Endothelial cell of umbilical vein (primary cell): ENCODE measurements at regions not wholly inside any gene's neighbourhood (a gene's known extent, or its start where the extent isn't known, plus 50 kb on each side); places are given as distances from the start of the nearest gene placed in this dataset.

Source experiments
- BruUV-seq: library from RNA; stranded (reverse); fragments of 400-500 nt; replicated peaks from 2 replicates; lab custom pipeline; 2021; lab: Mats Ljungman, UMichigan
- CTCF ChIA-PET: fragments of 300-600, 350-600 bp; sonication (Branson Sonifier 250); formaldehyde crosslinking; loops from one replicate; lab custom pipeline; 2021; ENCODE audit warnings: antibody characterized with exemption, inconsistent platforms; lab: Charles Lee
- POLR2A ChIA-PET: fragments of 300-600, 350-600 bp; sonication (Branson Sonifier 250); formaldehyde crosslinking; loops from one replicate; lab custom pipeline; 2021; ENCODE audit warnings: antibody characterized with exemption, inconsistent platforms; lab: Charles Lee
- DNase-seq: peaks from one replicate; pipeline ENCODE4 v3.0.0-alpha.2; 2011; ENCODE audit warnings: low read depth, low spot score
- FAIRE-seq: peaks from 2 replicates; lab custom pipeline; 2011; peaks lifted over from hg19 to GRCh38; lab: Jason Lieb, UNC
- H2AFZ ChIP-seq: 2 replicates; pipeline ENCODE4 v1.6.0; 2012; ENCODE audit warnings: low read depth, low read length, control low read depth, inconsistent platforms
- H3K27ac ChIP-seq: 2 replicates; pipeline ENCODE4 v1.5.1; 2011; ENCODE audit warnings: low read depth, mild to moderate bottlenecking, control low read depth, low read length, moderate library complexity; ENCODE audit not compliant: insufficient read depth
- H3K27me3 ChIP-seq, 2 experiments: 2 replicates each; pipeline versions ENCODE4 v1.6.0 to v1.6.1; 2011; ENCODE audit warnings: low read length in 2 of 2, mixed read lengths in 1 of 2; ENCODE audit not compliant: control insufficient read depth in 2 of 2, insufficient read depth in 2 of 2
- H3K36me3 ChIP-seq, 2 experiments: 2 replicates in 1 of 2; 3 replicates in 1 of 2; pipeline ENCODE4 v1.5.1; 2011; ENCODE audit warnings: low read length in 2 of 2, mild to moderate bottlenecking in 1 of 2, moderate library complexity in 1 of 2; ENCODE audit not compliant: control insufficient read depth in 2 of 2, insufficient read depth in 2 of 2; ENCODE audit errors: extremely low read depth in 1 of 2
- H3K4me1 ChIP-seq: 3 replicates; pipeline ENCODE4 v1.5.1; 2011; ENCODE audit warnings: mild to moderate bottlenecking, low read length; ENCODE audit not compliant: control insufficient read depth, insufficient read depth; ENCODE audit errors: extremely low read depth
- H3K4me2 ChIP-seq: 2 replicates; pipeline ENCODE4 v1.6.1; 2011; ENCODE audit warnings: low read length, control low read depth, mixed read lengths; ENCODE audit not compliant: insufficient read depth
- H3K4me3 ChIP-seq, 3 experiments: fragments of 200-600 bp in 1 of 3; sonication (generic), shearing (Covaris generic) in 1 of 3; replicated peaks in 1 of 3; 2 replicates each; pipeline ENCODE4 v1.5.1; 2011 to 2016; ENCODE audit warnings: control low read depth in 3 of 3, low read length in 3 of 3, mild to moderate bottlenecking in 2 of 3, inconsistent platforms in 1 of 3, low read depth in 1 of 3, moderate library complexity in 1 of 3; ENCODE audit not compliant: insufficient read depth in 1 of 3
- H3K79me2 ChIP-seq: 2 replicates; pipeline ENCODE4 v1.6.0; 2012; ENCODE audit warnings: low read length, inconsistent platforms; ENCODE audit not compliant: control insufficient read depth, insufficient read depth
- H3K9ac ChIP-seq: replicated peaks from 2 replicates; pipeline ENCODE3; 2011; ENCODE audit warnings: low read length, control low read depth; ENCODE audit not compliant: insufficient read depth; ENCODE audit errors: extremely low read depth
- H3K9me1 ChIP-seq: replicated peaks from 3 replicates; pipeline ENCODE4 v1.6.0; 2011; ENCODE audit warnings: mild to moderate bottlenecking, low read length; ENCODE audit not compliant: control insufficient read depth, insufficient read depth; ENCODE audit errors: extremely low read depth
- H3K9me3 ChIP-seq: replicated peaks from 2 replicates; pipeline ENCODE4 v1.5.1; 2012; ENCODE audit warnings: low read length, inconsistent platforms; ENCODE audit not compliant: control insufficient read depth, insufficient read depth
- H4K20me1 ChIP-seq: replicated peaks from 2 replicates; pipeline ENCODE3; 2011; ENCODE audit warnings: mild to moderate bottlenecking, low read length; ENCODE audit not compliant: control insufficient read depth, insufficient read depth; ENCODE audit errors: extremely low read depth
- CTCF ChIP-seq, 2 donors: IDR thresholded peaks; 1 replicate in 1 of 2; 2 replicates in 1 of 2; pipeline ENCODE4 v1.5.1; 2011; ENCODE audit warnings: low read length in 2 of 2, mild to moderate bottlenecking in 2 of 2, moderate library complexity in 2 of 2, control low read depth in 1 of 2, inconsistent platforms in 1 of 2, low read depth in 1 of 2; ENCODE audit not compliant: insufficient read depth in 1 of 2; ENCODE audit errors: extremely low read depth in 1 of 2
- EZH2 ChIP-seq: IDR thresholded peaks from 2 replicates; pipeline ENCODE4 v1.6.1; 2012; ENCODE audit warnings: borderline replicate concordance, low read depth, mild to moderate bottlenecking, moderate library complexity, low read length, inconsistent platforms; ENCODE audit not compliant: severe bottlenecking
- FOS ChIP-seq: IDR thresholded peaks from 2 replicates; pipeline ENCODE4 v1.6.1; 2011; ENCODE audit warnings: mild to moderate bottlenecking, low read length, moderate library complexity, borderline replicate concordance; ENCODE audit not compliant: insufficient read depth
- GATA2 ChIP-seq: IDR thresholded peaks from 2 replicates; pipeline ENCODE4 v1.7.0; 2011; ENCODE audit warnings: low read depth, mild to moderate bottlenecking, moderate library complexity, mixed read lengths, low read length; ENCODE audit not compliant: insufficient read length, insufficient read depth
- JUN ChIP-seq: IDR thresholded peaks from 2 replicates; pipeline ENCODE4 v1.6.1; 2011; ENCODE audit warnings: borderline replicate concordance, low read depth; ENCODE audit not compliant: insufficient read length, insufficient read depth
- MAX ChIP-seq: IDR thresholded peaks from 2 replicates; pipeline ENCODE4 v1.6.1; 2011; ENCODE audit not compliant: insufficient read depth, insufficient read length
- MYC ChIP-seq: IDR thresholded peaks from one replicate; pipeline ENCODE4 v1.6.1; 2011; ENCODE audit warnings: mild to moderate bottlenecking, low read depth, low read length
- POLR2A ChIP-seq: IDR thresholded peaks from 2 replicates; pipeline ENCODE4 v1.6.1; 2012; ENCODE audit warnings: low read depth, mild to moderate bottlenecking, control low read depth, low read length
- POLR2AphosphoS5 ChIP-seq: IDR thresholded peaks from 2 replicates; pipeline ENCODE4 v1.6.1; 2012; ENCODE audit warnings: low read depth, mild to moderate bottlenecking, control low read depth, low read length, moderate library complexity; ENCODE audit not compliant: insufficient read depth
- dilution Hi-C: fragments of 300-500 bp; cut with MboI; formaldehyde crosslinking; loops from one replicate; pipeline ENCODE4 v1.15.0; 2019; ENCODE audit warnings: low sequenced_read_pairs; ENCODE audit not compliant: extremely low pct_ligation_motif_present
- intact Hi-C: fragments of 100-400 bp; cut with micrococcal nuclease; formaldehyde crosslinking; loops from one replicate; pipeline ENCODE4 v1.10.0; 2022

- no peak for DNase-seq
- Histone ChIP-seq H2AFZ (no peak overlapping the region), H3K4me2 (no peak overlapping the region), H3K27me3 (no peaks in the 10 kb centered on the region), H3K9me1 (no peaks in the 10 kb centered on the region), H3K4me3 (no peak overlapping the region), H4K20me1 (no peaks in the 10 kb centered on the region), H3K9me3 (no peaks in the 10 kb centered on the region), H3K27ac (no peak overlapping the region), H3K36me3 (no peaks in the 10 kb centered on the region), H3K9ac (no peak overlapping the region), H3K79me2 (no peaks in the 10 kb centered on the region), H3K4me1 (peaks cover 6% of the 10 kb centered on the region)
- ChIA-PET POLR2A (no interaction called here), CTCF (interaction anchor here (1.6 kb wide), 1 partner anchor 78 kb away, joined by 5 read pairs; no protein-coding TSS in a partner anchor)
- no peak for FAIRE-seq
- no TSS peak for BruUV-seq
- dilution Hi-C loops, result no loop called here
- intact Hi-C loops, result no loop called here
- TF ChIP-seq JUN, result no peak
- no peak for TF ChIP-seq GATA2
- no peak for TF ChIP-seq MAX
- TF ChIP-seq POLR2AphosphoS5, result no peak
- no peak for TF ChIP-seq EZH2
- no peak for TF ChIP-seq MYC
- no peak for TF ChIP-seq CTCF (IDR thresholded peaks at IDR 0.05; ENCODE audit: extremely low read depth in 1 of 2, insufficient read depth in 1 of 2, low read depth in 1 of 2, low read length in 2 of 2)
- no peak for TF ChIP-seq FOS
- no peak for TF ChIP-seq POLR2A
Measured at GRCh38 chr5:111628901-111629300, 116.6 kb upstream of the STARD4 start.
